Activated CD4-positive, alpha-beta T cell treated with anti-CD3 and anti-CD28 coated beads for 48 hours (primary cell): ENCODE measurements at regions not wholly inside any gene's neighbourhood (a gene's known extent, or its start where the extent isn't known, plus 50 kb on each side); places are given as distances from the start of the nearest gene placed in this dataset.

Experiments
- DNase-seq: peaks from one replicate; pipeline ENCODE4 v3.0.0-alpha.2; 2020

- DNase-seq: no peak
These were observed 610.8 kb downstream of the EPHA4 start for GRCh38 chr2:220961143-220961860.

GRCh38 chr2:220962556-220962955 lies 609.5 kb downstream of the EPHA4 start:
- no peak for DNase-seq

GRCh38 chr2:220963076-220963475 lies 609.0 kb downstream of the EPHA4 start:
- DNase-seq: no peak

GRCh38 chr2:220963930-220964329 lies 608.2 kb downstream of the EPHA4 start:
- no peak for DNase-seq

GRCh38 chr2:220966636-220967035 lies 605.5 kb downstream of the EPHA4 start:
- no peak for DNase-seq

GRCh38 chr2:220969348-220969747 lies 602.8 kb downstream of the EPHA4 start:
- DNase-seq: no peak

GRCh38 chr2:220980966-220981675 lies 591.0 kb downstream of the EPHA4 start:
- no peak for DNase-seq

- no peak for DNase-seq
These were observed 590.2 kb downstream of the EPHA4 start for GRCh38 chr2:220981926-220982325.

- no peak for DNase-seq
These were observed 586.5 kb downstream of the EPHA4 start for GRCh38 chr2:220985561-220985960.

- DNase-seq: no peak
These were observed 584.3 kb downstream of the EPHA4 start for GRCh38 chr2:220987839-220988238.

- DNase-seq: no peak
These were observed 580.1 kb downstream of the EPHA4 start for GRCh38 chr2:220991972-220992371.

- DNase-seq: no peak
These were observed 577.3 kb downstream of the EPHA4 start for GRCh38 chr2:220994846-220995245.

GRCh38 chr2:220995581-220995980 lies 576.5 kb downstream of the EPHA4 start:
- no peak for DNase-seq

- DNase-seq: no peak
These were observed 573.9 kb downstream of the EPHA4 start for GRCh38 chr2:220998156-220998555.

GRCh38 chr2:220999356-220999755 lies 572.7 kb downstream of the EPHA4 start:
- DNase-seq: no peak

- DNase-seq: no peak
These were observed 570.7 kb downstream of the EPHA4 start for GRCh38 chr2:221001381-221001801.

- DNase-seq: no peak
These were observed 569.9 kb downstream of the EPHA4 start for GRCh38 chr2:221002101-221002685.

- DNase-seq: no peak
These were observed 566.8 kb downstream of the EPHA4 start for GRCh38 chr2:221005338-221005737.

- DNase-seq: no peak
These were observed 566.0 kb downstream of the EPHA4 start for GRCh38 chr2:221006084-221006483.

- no peak for DNase-seq
These were observed 555.6 kb downstream of the EPHA4 start for GRCh38 chr2:221016551-221016950.

- DNase-seq: no peak
These were observed 553.8 kb downstream of the EPHA4 start for GRCh38 chr2:221018262-221018661.

GRCh38 chr2:221019668-221020067 lies 552.4 kb downstream of the EPHA4 start:
- no peak for DNase-seq

GRCh38 chr2:221022554-221022953 lies 549.5 kb downstream of the EPHA4 start:
- no peak for DNase-seq

GRCh38 chr2:221025398-221025797 lies 546.7 kb downstream of the EPHA4 start:
- DNase-seq: no peak
